Pulmonary artery endothelial cell (primary cell): ENCODE measurements at regions not wholly inside any gene's neighbourhood (a gene's known extent, or its start where the extent isn't known, plus 50 kb on each side); places are given as distances from the start of the nearest gene placed in this dataset.

ENCODE experiments used
- DNase-seq: peaks from one replicate; pipeline ENCODE4 v3.0.0-alpha.2; 2011; ENCODE audit warnings: low read depth, low spot score

GRCh38 chr3:182445576-182445975 is 347.7 kb upstream of the ATP11B start:
- no peak for DNase-seq

DNA sequence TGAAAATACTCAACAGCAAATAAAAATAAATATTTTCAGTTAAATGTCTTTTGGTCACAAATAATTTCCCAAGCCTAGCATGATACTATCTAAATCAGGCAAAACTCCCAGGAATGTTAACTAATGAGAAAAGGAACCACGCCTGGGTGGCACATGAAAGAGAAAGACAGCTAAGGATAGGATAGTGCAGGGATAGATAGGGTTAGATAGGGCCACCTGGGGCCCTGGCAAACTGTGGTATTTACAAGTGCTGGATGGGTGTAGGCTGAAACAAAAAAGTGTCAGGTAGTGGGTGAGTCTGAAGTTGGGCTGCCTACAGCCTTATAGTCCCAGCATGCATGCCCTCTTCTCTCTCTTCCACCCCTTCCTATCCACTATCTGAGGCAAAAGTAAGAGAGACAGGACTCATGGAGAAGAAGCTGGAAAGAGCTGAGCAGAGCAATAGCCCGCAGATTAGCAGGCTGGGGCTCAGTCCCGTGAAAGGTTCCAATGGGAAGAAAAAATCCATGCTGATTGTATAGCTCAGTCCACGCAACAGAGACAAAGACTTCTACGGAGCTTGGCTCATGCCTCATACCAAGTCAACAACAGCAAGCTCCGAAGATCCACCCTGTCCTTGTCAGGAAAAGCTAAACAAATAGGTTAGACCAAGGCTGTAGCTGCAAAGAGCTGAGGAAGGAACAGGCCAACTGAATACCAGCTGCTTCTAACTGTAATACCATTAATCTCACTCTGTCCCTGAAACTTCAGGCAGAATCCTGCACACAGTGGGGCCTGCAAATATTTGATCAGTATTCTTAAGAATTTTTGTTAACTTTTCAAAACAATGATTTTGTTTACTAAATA is 342.1 kb upstream of the ATP11B start:
- DNase-seq = no peak

- no peak for DNase-seq
These were observed 341.4 kb upstream of the ATP11B start for GRCh38 chr3:182451871-182452270.

- DNase-seq = no peak
These were observed 338.3 kb upstream of the ATP11B start for GRCh38 chr3:182455011-182455410.

GRCh38 chr3:182460303-182460702 is 333.0 kb upstream of the ATP11B start:
- DNase-seq = no peak

GRCh38 chr3:182462152-182462551 is 331.2 kb upstream of the ATP11B start:
- DNase-seq = no peak

GRCh38 chr3:182464513-182465145 is 328.7 kb upstream of the ATP11B start:
- DNase-seq = no peak

GRCh38 chr3:182465301-182466185 is 327.8 kb upstream of the ATP11B start:
- no peak for DNase-seq

DNA sequence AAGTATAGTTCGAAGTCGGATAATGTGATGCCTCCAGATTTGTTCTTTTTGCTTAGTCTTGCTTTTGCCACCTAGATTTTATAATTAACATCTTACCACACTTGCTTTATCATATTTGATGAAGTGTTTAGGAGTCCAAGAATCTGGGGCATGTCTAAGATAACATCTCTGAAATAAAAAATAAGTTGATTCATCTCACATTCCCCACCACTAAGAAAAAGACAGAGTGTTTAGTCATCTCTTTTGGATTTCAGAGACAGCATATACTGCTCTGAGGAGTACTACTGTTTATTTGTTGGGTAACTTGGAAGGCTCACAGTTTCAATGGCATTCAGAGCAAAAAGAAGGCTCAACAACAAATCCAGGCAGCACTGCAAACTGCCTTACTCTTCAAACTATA is 324.2 kb upstream of the ATP11B start:
- no peak for DNase-seq

- no peak for DNase-seq
These were observed 323.1 kb upstream of the ATP11B start for GRCh38 chr3:182470187-182470586.

DNA sequence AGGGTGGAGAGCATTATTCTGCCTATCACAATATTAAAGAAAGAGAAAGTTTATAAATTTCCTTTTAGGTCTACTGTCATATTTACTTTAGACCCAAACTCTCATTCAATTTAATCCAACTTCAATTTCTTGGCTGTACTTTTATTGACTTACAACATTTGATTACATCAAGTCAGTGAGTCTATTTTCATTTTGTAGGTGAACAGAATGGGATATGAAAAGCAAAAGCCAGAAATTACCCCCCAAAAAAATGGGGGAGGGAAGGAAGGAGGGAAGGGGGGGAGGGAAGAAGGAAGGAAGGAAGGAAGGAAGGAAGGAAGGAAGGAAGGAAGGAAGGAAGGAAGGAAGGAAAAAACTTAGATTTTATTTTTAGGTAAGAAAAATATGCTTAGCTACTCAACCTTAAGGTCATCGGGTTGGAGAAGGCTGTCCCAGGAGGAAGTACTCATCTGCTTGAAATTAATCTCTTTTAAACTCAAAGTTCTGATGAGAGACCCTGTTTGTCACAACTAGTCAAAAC is 320.1 kb upstream of the ATP11B start:
- no peak for DNase-seq

GRCh38 chr3:182478369-182478768 is 314.9 kb upstream of the ATP11B start:
- no peak for DNase-seq

DNA sequence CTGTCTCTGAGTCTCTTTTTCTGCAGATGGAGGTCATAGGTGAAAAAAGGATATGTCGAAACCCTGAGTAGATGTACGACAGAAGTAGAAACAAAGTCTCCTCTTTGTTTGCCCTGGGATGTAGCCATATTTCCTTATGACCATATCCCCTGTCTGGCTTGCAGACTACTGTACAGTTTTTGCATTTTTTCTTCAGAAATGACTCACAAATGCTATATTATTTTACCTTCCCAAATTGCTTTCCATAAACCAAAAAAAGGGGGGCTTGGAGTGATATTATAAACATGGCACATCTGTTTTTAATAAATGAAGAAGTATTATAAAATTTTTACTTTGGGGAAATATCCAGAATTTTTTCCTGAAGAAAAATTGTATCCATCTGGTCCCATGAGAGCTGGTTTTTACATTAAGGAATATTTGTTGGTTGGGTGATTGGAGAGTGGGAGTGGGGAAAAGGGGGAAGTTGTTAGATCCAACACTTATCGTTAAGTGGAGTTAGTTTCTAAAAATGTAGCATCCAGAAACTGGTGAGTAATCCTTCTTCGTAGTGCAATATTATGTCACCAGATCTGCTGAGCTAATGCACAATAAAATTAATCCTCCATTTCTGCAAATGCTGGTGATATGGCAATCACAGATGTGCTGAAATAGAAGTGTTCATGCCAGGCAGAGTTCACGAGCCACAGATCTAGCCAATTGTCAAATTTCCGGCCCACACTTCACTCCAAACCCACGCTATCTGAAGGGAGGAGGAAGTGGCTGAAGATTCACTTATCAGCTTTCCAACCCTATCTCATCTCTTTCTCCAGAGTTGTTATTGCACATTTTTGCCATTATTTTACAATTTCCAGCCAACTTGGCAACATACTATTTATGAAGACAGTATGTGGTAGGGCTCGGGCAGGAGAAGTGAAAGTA is 313.6 kb upstream of the ATP11B start:
- no peak for DNase-seq

GRCh38 chr3:182482705-182483104 is 310.6 kb upstream of the ATP11B start:
- no peak for DNase-seq

GRCh38 chr3:182484682-182485081 is 308.6 kb upstream of the ATP11B start:
- no peak for DNase-seq

- DNase-seq = no peak
These were observed 308.0 kb upstream of the ATP11B start for GRCh38 chr3:182485301-182485700.

GRCh38 chr3:182486463-182486862 is 306.8 kb upstream of the ATP11B start:
- no peak for DNase-seq

- no peak for DNase-seq
These were observed 306.2 kb upstream of the ATP11B start for GRCh38 chr3:182487143-182487542.

DNA sequence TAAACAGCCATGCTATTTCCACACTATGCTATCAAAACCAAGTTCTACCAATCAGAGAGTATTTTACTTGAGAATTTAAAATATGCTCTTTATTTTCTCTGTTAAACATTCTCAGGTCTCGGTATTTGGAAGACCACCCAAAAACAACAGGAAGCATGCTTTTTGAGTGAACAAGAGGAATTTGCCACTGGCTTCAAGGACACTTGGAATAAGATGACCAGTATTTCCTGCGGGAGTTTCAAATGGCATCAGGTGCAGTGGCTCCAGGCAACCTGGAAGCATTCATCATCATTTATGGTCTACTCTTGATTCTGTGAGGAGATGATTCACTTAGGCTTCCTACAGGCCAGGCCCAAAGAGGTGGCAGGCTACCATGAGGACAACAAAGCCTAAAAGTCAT is 305.7 kb upstream of the ATP11B start:
- DNase-seq = no peak

DNA sequence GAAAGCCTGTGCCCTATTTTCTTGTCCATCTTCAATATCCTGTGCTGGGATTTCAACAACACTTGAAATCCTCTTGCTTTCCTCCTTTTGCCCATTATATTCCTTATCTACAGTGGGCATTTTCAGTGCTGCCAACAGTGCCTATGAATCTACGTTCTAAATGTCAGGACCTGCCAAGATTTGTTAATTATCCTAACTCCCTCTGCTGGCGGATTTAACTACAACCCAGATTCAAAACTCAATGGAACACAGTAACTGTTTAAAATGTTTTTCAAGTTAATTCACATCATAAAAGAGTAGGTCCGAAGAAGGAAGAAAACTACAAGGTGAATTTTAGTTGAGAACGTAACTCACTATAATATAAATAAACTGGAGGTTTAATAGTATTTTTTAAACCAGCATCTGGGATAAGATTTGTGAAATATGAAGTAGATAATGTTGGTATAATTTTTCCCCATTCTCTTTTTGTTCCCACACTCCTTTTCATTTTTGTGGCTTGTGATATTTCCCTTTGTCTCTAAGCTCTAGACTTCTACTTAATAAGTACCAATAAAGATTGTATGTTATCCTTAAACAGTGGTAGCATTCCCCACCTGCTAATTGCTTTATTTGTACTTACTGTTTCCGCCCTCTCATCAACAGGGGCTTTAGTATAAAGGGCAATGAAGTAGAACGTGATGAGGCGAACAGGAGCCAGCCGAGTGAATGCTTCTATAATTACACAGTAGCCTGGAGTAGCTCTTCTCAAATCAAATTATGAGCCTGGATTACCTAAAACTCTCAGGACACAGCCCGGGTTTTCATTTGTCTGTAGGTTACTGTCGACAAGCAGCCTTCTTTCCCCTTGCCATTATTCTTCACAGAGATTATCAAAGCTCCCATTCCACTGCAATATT is 302.5 kb upstream of the ATP11B start:
- DNase-seq = peak; percentile 1
